Smooth muscle cell (in vitro differentiated cells): ENCODE measurements at regions not wholly inside any gene's neighbourhood (a gene's known extent, or its start where the extent isn't known, plus 50 kb on each side); places are given as distances from the start of the nearest gene placed in this dataset.

ENCODE experiments used
- DNase-seq: peaks from one replicate; lab custom pipeline; 2025; ENCODE audit not compliant: unreplicated experiment; lab: John Stamatoyannopoulos, UW
- H2AFZ ChIP-seq: fragments of 200-600 bp; sonication (generic); 2 replicates; pipeline ENCODE4 v1.6.0; 2016; ENCODE audit warnings: antibody characterized with exemption, low read depth, mild to moderate bottlenecking
- H3F3A ChIP-seq: fragments of 200-600 bp; sonication (generic); 2 replicates; pipeline ENCODE4 v1.6.0; 2017; ENCODE audit warnings: antibody characterized with exemption, low read depth
- H3K27ac ChIP-seq: fragments of 200-600 bp; sonication (generic); 2 replicates; pipeline ENCODE4 v1.5.1; 2016; ENCODE audit warnings: low read depth, mild to moderate bottlenecking
- H3K27me3 ChIP-seq: fragments of 200-600 bp; sonication (generic); 2 replicates; pipeline ENCODE4 v1.6.1; 2016; ENCODE audit warnings: low read depth, mild to moderate bottlenecking
- H3K36me3 ChIP-seq: fragments of 200-600 bp; sonication (generic); 2 replicates; pipeline ENCODE4 v1.5.1; 2016; ENCODE audit warnings: low read depth
- H3K4me1 ChIP-seq: fragments of 200-600 bp; sonication (generic); 2 replicates; pipeline ENCODE4 v1.5.1; 2016; ENCODE audit warnings: low read depth
- H3K4me2 ChIP-seq: fragments of 200-600 bp; sonication (generic); 2 replicates; pipeline ENCODE4 v1.6.0; 2016; ENCODE audit warnings: mild to moderate bottlenecking
- H3K4me3 ChIP-seq: fragments of 200-600 bp; sonication (generic); 2 replicates; pipeline ENCODE4 v1.5.1; 2016; ENCODE audit warnings: mild to moderate bottlenecking
- H3K79me2 ChIP-seq: fragments of 200-600 bp; sonication (generic); 2 replicates; pipeline ENCODE4 v1.6.0; 2016; ENCODE audit warnings: low read depth, mild to moderate bottlenecking
- H3K9ac ChIP-seq: fragments of 200-600 bp; sonication (generic); 2 replicates; pipeline ENCODE4 v1.6.0; 2016; ENCODE audit warnings: low read depth
- H3K9me3 ChIP-seq: fragments of 200-600 bp; sonication (generic); replicated peaks from 2 replicates; pipeline ENCODE4 v1.5.1; 2016; ENCODE audit warnings: low read depth
- H4K20me1 ChIP-seq: fragments of 200-600 bp; sonication (generic); 2 replicates; pipeline ENCODE4 v1.6.0; 2016; ENCODE audit warnings: low read depth
- WGBS: methylation state at CpG from one replicate; pipeline ENCODE4 v1.1.7; 2016; ENCODE audit warnings: low lambda C conversion rate; 5-methylcytosine and 5-hydroxymethylcytosine counted together
- TF ChIP-seq, protein P1 (sequence below): fragments of 200-600 bp; sonication (generic); IDR thresholded peaks from 2 replicates; pipeline ENCODE4 v1.5.1; 2017; ENCODE audit warnings: borderline replicate concordance, mild to moderate bottlenecking, antibody characterized with exemption; ENCODE audit not compliant: insufficient read depth, poor library complexity, severe bottlenecking

DNA sequence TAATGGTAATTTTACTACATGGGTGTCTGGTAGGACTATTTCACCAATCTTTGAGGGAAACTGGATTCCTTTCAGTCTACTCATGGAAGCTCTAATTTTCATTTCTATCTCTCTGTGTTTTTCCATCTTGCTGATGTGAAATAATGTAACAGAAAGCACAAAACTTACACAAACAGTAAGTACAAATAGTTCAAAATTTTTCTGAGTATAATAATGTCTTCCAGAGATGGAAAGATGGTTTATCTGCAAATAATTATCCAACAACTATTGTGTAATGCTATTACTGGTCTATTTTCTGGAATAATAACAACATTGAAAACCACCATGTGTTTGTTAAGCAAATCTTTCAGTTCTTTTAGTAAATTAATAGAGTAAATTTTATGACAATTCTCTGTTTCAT, 565.8 kb upstream of the MGMT start:
- H3K9me3 ChIP-seq = no peaks in the 10 kb centered on the region
- no peak overlapping the region for H3K4me3 ChIP-seq
- no peak overlapping the region for H3K4me2 ChIP-seq
- H3K79me2 ChIP-seq = no peaks in the 10 kb centered on the region
- no peak overlapping the region for H3K9ac ChIP-seq
- DNase-seq = no peak
- no peak overlapping the region for H3K27ac ChIP-seq
- H4K20me1 ChIP-seq = no peaks in the 10 kb centered on the region
- TF ChIP-seq, protein P1, sequence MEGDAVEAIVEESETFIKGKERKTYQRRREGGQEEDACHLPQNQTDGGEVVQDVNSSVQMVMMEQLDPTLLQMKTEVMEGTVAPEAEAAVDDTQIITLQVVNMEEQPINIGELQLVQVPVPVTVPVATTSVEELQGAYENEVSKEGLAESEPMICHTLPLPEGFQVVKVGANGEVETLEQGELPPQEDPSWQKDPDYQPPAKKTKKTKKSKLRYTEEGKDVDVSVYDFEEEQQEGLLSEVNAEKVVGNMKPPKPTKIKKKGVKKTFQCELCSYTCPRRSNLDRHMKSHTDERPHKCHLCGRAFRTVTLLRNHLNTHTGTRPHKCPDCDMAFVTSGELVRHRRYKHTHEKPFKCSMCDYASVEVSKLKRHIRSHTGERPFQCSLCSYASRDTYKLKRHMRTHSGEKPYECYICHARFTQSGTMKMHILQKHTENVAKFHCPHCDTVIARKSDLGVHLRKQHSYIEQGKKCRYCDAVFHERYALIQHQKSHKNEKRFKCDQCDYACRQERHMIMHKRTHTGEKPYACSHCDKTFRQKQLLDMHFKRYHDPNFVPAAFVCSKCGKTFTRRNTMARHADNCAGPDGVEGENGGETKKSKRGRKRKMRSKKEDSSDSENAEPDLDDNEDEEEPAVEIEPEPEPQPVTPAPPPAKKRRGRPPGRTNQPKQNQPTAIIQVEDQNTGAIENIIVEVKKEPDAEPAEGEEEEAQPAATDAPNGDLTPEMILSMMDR = no peak
- no peaks in the 10 kb centered on the region for H3K4me1 ChIP-seq
- no peaks in the 10 kb centered on the region for H3K36me3 ChIP-seq
- H3F3A ChIP-seq = no peaks in the 10 kb centered on the region
- H2AFZ ChIP-seq = no peak overlapping the region
- H3K27me3 ChIP-seq = peaks cover 25% of the 10 kb centered on the region

DNA sequence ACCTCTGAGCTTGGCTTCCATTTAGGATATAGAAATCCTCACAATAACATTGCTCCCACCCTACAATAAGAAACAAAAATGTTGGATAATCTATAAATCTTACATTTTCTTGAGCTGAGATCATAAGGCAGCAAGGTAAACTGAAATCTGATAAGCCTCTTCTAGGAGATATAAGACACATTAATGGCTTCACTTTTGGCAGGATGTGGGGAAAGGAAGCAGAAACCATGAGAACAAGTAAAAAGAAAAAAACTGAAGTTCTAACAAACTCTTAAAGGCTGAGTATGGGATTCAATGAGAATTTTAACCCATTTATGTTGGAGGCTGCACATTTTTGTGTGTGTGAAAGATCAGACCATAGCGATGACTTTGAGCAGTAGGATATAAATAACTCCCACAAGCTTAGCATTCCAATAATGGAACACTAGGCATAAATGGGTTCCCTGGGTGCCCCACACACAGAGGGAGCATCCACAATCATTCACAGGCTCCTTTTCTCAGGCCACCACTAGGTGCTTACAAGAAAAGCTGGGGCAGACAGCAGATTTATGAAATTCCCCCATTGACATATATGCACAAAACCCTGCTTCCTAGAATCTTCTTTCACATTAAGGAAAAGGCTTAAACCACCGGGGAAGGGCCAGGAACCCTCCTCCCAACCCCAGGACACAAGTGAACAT, 564.9 kb upstream of the MGMT start:
- Histone ChIP-seq H3K9me3 (no peaks in the 10 kb centered on the region), H3K9ac (no peak overlapping the region), H3K27ac (no peak overlapping the region), H3K4me3 (no peak overlapping the region), H3K36me3 (no peaks in the 10 kb centered on the region), H4K20me1 (no peaks in the 10 kb centered on the region), H3K4me1 (no peaks in the 10 kb centered on the region), H3K79me2 (no peaks in the 10 kb centered on the region), H3F3A (no peaks in the 10 kb centered on the region), H3K27me3 (peaks cover 18% of the 10 kb centered on the region), H3K4me2 (no peak overlapping the region), H2AFZ (no peak overlapping the region)
- TF ChIP-seq, protein P1 = no peak
- WGBS = 95% methylated on average over 2 of the region's 2 CpGs
- no peak for DNase-seq

DNA sequence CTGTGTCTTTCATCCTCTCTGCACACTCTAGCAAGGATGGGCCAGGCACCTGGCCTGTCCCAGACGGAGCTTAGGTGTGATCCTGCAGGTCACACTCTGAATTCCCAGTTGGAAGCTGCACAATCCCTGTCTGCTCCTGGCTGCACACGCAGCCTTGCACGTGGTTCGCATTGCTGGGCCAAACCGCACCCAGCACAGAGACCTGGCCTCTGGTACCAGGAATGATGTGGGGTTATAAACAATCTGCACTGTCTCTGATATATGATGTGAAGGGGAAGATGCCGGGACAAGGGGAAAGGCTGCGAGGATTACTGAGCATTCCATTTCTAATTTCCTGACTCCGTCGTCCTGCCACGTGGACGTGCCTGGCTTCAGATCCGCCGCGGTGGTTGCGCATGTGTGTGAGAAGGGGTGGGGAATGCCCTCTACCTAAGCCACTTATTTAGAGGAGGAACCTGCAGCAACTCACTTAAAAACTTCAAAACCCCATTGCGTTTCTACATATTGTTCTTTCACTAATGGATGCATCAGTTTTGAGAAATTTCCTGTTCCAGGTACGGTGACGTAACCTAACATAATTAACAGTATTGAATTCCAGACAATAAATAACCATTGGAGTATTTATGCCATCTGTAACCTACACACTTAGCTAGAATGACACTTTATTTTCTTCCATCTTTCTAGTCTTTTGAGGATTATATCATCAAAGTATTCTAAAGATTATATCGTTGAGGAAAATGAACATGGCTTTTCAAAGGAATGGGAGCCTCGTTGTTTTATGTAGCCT, 559.7 kb upstream of the MGMT start:
- TF ChIP-seq, protein P1 = no peak
- 91% methylated on average over 20 of the region's 20 CpGs for WGBS

More for the DNA sequence above, 559.7 kb upstream of the MGMT start:
- Histone ChIP-seq H3F3A (no peaks in the 10 kb centered on the region), H3K9ac (no peak overlapping the region), H3K27ac (no peak overlapping the region), H3K4me3 (no peak overlapping the region), H3K79me2 (no peaks in the 10 kb centered on the region), H2AFZ (no peak overlapping the region), H3K9me3 (no peaks in the 10 kb centered on the region), H3K4me2 (no peak overlapping the region), H3K36me3 (no peaks in the 10 kb centered on the region), H3K4me1 (no peaks in the 10 kb centered on the region), H3K27me3 (no peaks in the 10 kb centered on the region), H4K20me1 (no peaks in the 10 kb centered on the region)
- no peak for DNase-seq
